Smooth muscle cell (in vitro differentiated cells): ENCODE measurements at regions not wholly inside any gene's neighbourhood (a gene's known extent, or its start where the extent isn't known, plus 50 kb on each side); places are given as distances from the start of the nearest gene placed in this dataset.

ENCODE experiments used
- DNase-seq: peaks from one replicate; lab custom pipeline; 2025; ENCODE audit not compliant: unreplicated experiment; lab: John Stamatoyannopoulos, UW
- H2AFZ ChIP-seq: fragments of 200-600 bp; sonication (generic); 2 replicates; pipeline ENCODE4 v1.6.0; 2016; ENCODE audit warnings: antibody characterized with exemption, low read depth, mild to moderate bottlenecking
- H3F3A ChIP-seq: fragments of 200-600 bp; sonication (generic); 2 replicates; pipeline ENCODE4 v1.6.0; 2017; ENCODE audit warnings: antibody characterized with exemption, low read depth
- H3K27ac ChIP-seq: fragments of 200-600 bp; sonication (generic); 2 replicates; pipeline ENCODE4 v1.5.1; 2016; ENCODE audit warnings: low read depth, mild to moderate bottlenecking
- H3K27me3 ChIP-seq: fragments of 200-600 bp; sonication (generic); 2 replicates; pipeline ENCODE4 v1.6.1; 2016; ENCODE audit warnings: low read depth, mild to moderate bottlenecking
- H3K36me3 ChIP-seq: fragments of 200-600 bp; sonication (generic); 2 replicates; pipeline ENCODE4 v1.5.1; 2016; ENCODE audit warnings: low read depth
- H3K4me1 ChIP-seq: fragments of 200-600 bp; sonication (generic); 2 replicates; pipeline ENCODE4 v1.5.1; 2016; ENCODE audit warnings: low read depth
- H3K4me2 ChIP-seq: fragments of 200-600 bp; sonication (generic); 2 replicates; pipeline ENCODE4 v1.6.0; 2016; ENCODE audit warnings: mild to moderate bottlenecking
- H3K4me3 ChIP-seq: fragments of 200-600 bp; sonication (generic); 2 replicates; pipeline ENCODE4 v1.5.1; 2016; ENCODE audit warnings: mild to moderate bottlenecking
- H3K79me2 ChIP-seq: fragments of 200-600 bp; sonication (generic); 2 replicates; pipeline ENCODE4 v1.6.0; 2016; ENCODE audit warnings: low read depth, mild to moderate bottlenecking
- H3K9ac ChIP-seq: fragments of 200-600 bp; sonication (generic); 2 replicates; pipeline ENCODE4 v1.6.0; 2016; ENCODE audit warnings: low read depth
- H3K9me3 ChIP-seq: fragments of 200-600 bp; sonication (generic); replicated peaks from 2 replicates; pipeline ENCODE4 v1.5.1; 2016; ENCODE audit warnings: low read depth
- H4K20me1 ChIP-seq: fragments of 200-600 bp; sonication (generic); 2 replicates; pipeline ENCODE4 v1.6.0; 2016; ENCODE audit warnings: low read depth
- CTCF ChIP-seq: fragments of 200-600 bp; sonication (generic); IDR thresholded peaks from 2 replicates; pipeline ENCODE4 v1.5.1; 2017; ENCODE audit warnings: borderline replicate concordance, mild to moderate bottlenecking, antibody characterized with exemption; ENCODE audit not compliant: insufficient read depth, poor library complexity, severe bottlenecking
- WGBS: methylation state at CpG from one replicate; pipeline ENCODE4 v1.1.7; 2016; ENCODE audit warnings: low lambda C conversion rate; 5-methylcytosine and 5-hydroxymethylcytosine counted together

- TF ChIP-seq CTCF = no peak
- H3K27me3 ChIP-seq = no peaks in the 10 kb centered on the region
- H3K36me3 ChIP-seq = no peaks in the 10 kb centered on the region
- H3K4me3 ChIP-seq = no peak overlapping the region
- WGBS = 74% methylated on average over 3 of the region's 3 CpGs
- no peaks in the 10 kb centered on the region for H4K20me1 ChIP-seq
- no peaks in the 10 kb centered on the region for H3K9me3 ChIP-seq
- no peak overlapping the region for H3K9ac ChIP-seq
- no peak overlapping the region for H3K27ac ChIP-seq
- no peak for DNase-seq
- no peaks in the 10 kb centered on the region for H3K4me1 ChIP-seq
- no peak overlapping the region for H2AFZ ChIP-seq
- no peak overlapping the region for H3K4me2 ChIP-seq
- no peaks in the 10 kb centered on the region for H3F3A ChIP-seq
- no peaks in the 10 kb centered on the region for H3K79me2 ChIP-seq
Observed at GRCh38 chrX:39170464-39170863, 369.2 kb downstream of the MID1IP1 start.

DNA sequence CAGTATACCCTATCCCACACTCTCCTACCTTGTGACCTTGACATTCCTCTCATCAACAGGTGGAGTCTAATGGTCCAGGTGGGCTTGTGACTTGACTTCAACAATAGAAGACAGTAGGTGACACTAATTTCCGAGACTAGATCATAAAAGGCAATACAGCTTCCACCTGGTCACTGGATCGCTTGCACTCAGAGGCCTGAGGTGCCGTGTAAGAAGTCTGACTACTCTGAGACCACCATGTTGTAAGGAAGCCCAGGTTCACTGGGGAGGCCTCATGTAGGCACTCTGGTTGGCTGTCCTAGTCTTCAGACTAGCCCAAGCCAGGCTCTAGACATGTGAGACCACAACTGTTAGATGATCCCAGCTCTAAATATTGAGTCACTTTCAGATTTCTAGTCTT is 370.4 kb downstream of the MID1IP1 start:
- H3K4me1 ChIP-seq = no peaks in the 10 kb centered on the region
- H3K79me2 ChIP-seq = no peaks in the 10 kb centered on the region
- H3F3A ChIP-seq = no peaks in the 10 kb centered on the region
- no peak overlapping the region for H3K27ac ChIP-seq
- no peak overlapping the region for H2AFZ ChIP-seq
- H3K9ac ChIP-seq = no peak overlapping the region
- H3K9me3 ChIP-seq = no peaks in the 10 kb centered on the region
- no peak for DNase-seq
- 91% methylated on average over 3 of the region's 3 CpGs for WGBS
- H3K27me3 ChIP-seq = no peaks in the 10 kb centered on the region
- no peak overlapping the region for H3K4me3 ChIP-seq
- no peak overlapping the region for H3K4me2 ChIP-seq
- no peaks in the 10 kb centered on the region for H3K36me3 ChIP-seq
- TF ChIP-seq CTCF = no peak
- no peaks in the 10 kb centered on the region for H4K20me1 ChIP-seq

- DNase-seq = no peak
- Histone ChIP-seq H3K4me2 (no peak overlapping the region), H3K4me1 (no peaks in the 10 kb centered on the region), H3K9ac (no peak overlapping the region), H3K27me3 (no peaks in the 10 kb centered on the region), H3F3A (no peaks in the 10 kb centered on the region), H2AFZ (no peak overlapping the region), H3K4me3 (no peak overlapping the region), H4K20me1 (no peaks in the 10 kb centered on the region), H3K79me2 (no peaks in the 10 kb centered on the region), H3K36me3 (no peaks in the 10 kb centered on the region), H3K27ac (no peak overlapping the region), H3K9me3 (no peaks in the 10 kb centered on the region)
- WGBS = 88% methylated on average over 5 of the region's 5 CpGs
- no peak for TF ChIP-seq CTCF
Observed at GRCh38 chrX:39174241-39174771, 373.0 kb downstream of the MID1IP1 start.

DNA sequence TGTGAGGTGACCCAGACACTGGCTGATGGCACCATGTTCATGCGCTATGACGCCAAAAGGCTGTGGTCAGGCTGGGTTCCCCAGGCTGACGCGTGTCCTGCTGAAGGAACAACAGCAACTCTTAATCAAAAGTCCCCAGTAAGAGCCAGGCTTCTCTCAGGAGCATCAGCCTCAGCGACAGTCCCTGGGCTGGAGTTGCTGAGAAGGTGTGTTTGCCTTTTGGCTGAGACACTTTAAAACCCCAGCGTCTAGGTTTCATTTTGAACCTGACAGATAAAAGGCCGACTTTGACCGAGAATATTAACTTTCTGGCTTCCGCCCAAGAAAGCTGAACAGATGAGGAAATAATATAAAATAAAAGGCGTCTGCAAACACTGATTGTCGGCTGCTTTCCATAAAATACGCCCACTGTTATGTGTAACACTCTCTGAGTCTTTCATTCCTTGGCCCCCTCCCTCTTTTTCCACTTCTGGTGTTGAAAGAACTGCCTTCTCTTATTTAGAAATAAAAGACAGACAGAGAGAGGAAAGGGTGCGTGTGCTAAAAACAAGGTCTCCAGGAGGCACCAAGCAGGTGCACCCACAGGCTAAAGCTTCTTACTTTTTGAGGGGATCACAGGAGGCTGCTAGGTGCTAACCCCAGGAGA is 373.6 kb downstream of the MID1IP1 start:
- Histone ChIP-seq H3K79me2 (no peaks in the 10 kb centered on the region), H3K4me2 (no peak overlapping the region), H3K36me3 (no peaks in the 10 kb centered on the region), H3K4me1 (no peaks in the 10 kb centered on the region), H3K9ac (no peak overlapping the region), H2AFZ (no peak overlapping the region), H3F3A (no peaks in the 10 kb centered on the region), H3K9me3 (no peaks in the 10 kb centered on the region), H4K20me1 (no peaks in the 10 kb centered on the region), H3K27ac (no peak overlapping the region), H3K27me3 (no peaks in the 10 kb centered on the region), H3K4me3 (no peak overlapping the region)
- no peak for TF ChIP-seq CTCF
- 75% methylated on average over 13 of the region's 13 CpGs for WGBS
- DNase-seq = no peak
